ENCODE measurements at regions not wholly inside any gene's neighbourhood (a gene's known extent, or its start where the extent isn't known, plus 50 kb on each side); places are given as distances from the start of the nearest gene placed in this dataset.

- no peak for DNase-seq (ENCODE audit: low read depth, low spot score)
These were observed 1342.3 kb upstream of the AGA start for GRCh38 chr4:178784491-178784890.

GRCh38 chr4:178789279-178789678 lies 1347.0 kb upstream of the AGA start:
- no peak for DNase-seq (ENCODE audit: low read depth, low spot score)

- no peak for DNase-seq (ENCODE audit: low read depth, low spot score)
These were observed 1357.0 kb upstream of the AGA start for GRCh38 chr4:178799204-178799603.

DNA sequence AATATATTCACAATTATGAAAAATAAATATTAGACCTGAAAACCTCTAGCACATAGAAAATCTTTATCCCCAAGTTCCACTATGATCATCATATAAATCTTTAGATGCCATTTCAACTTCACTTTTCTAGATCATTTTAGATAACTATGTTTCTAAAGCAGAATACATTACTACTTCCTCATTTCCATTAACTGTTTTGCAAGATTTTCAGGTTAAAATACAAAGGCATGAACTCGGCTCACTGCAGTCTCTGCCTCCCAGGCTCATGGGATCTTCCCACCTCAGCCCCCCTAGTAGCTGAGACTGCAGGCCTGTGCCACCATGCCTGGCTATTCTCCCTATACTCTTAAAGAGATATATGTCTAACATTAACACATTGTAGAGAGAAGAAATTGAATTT lies 1365.9 kb upstream of the AGA start:
- no peak for DNase-seq (ENCODE audit: low read depth, low spot score)

DNA sequence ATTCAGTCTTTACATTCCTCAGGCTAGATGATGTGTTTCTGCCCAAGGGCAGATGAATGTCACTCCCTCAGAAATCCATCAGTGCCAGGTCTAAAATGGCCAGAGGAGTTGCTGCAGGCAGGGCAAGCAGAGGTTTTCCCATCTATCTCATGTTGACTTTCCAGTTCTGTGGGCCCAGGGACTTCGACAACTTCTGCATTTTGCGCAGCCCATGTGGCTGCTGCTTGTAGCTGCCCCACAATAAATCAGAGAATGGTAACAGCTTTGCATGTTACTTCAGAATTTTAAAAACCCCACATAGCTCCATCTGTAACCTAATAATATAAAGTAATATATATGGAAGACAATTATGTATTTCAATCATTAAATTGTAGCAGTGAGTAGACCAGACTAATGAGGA lies 1367.7 kb upstream of the AGA start:
- DNase-seq (ENCODE audit: low read depth, low spot score): no peak

DNA sequence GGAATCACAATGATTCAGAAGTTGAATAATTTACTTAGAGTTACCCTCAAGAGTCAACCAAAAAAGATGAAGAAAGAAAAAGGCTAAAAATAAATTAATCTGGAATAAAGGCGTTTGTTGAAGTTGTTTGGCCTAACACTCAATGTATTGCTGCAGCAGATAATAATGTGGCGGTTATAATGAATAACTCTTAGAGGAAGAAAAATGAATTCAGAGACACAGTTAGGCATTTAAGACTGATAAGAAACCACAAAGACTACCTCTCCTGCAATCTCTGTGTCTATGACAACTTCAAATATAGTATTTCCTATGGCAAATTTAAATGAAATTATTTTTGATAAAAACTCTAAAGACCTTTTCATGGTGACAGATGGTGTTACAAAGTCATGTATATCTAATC lies 1369.1 kb upstream of the AGA start:
- DNase-seq (ENCODE audit: low read depth, low spot score): no peak

DNA sequence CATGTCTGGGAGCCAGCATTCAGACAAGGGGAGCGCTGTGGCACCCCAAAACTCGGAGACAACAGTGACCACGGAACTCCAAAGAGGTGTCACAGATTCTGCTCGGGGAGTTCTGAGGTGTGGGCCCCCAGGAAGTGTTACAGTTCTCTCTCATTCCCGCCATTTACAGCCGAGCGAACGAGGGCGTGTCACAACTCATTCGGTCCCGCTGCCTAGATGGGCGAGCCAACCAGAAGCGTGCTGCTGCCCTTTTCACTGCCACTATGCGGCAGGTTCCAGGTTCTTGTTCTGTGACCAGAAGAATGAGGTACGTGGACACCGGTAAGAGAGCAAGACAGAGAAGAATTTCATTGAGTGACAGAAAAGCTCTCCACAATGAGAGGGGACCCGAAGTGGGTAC lies 1370.6 kb upstream of the AGA start:
- DNase-seq (ENCODE audit: low read depth, low spot score): no peak

DNA sequence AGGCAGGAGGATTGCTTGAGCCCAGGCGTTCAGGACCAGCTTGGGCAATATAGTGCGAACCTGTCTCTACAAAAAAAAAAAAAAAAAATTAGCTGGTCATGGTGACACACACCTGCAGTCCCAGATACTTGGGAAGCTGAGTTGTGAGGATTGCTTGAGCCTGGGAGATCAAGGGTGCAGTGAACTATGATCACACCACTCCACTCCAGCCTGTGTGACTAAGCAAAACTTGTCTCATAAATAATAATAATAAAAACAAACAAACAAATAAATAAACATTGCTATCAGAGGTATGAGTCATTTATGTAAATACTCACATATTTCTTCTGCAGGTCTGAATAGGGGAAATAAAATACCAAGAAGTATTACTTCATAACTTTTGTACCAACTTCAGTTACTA lies 1372.7 kb upstream of the AGA start:
- DNase-seq (ENCODE audit: low read depth, low spot score): no peak

DNA sequence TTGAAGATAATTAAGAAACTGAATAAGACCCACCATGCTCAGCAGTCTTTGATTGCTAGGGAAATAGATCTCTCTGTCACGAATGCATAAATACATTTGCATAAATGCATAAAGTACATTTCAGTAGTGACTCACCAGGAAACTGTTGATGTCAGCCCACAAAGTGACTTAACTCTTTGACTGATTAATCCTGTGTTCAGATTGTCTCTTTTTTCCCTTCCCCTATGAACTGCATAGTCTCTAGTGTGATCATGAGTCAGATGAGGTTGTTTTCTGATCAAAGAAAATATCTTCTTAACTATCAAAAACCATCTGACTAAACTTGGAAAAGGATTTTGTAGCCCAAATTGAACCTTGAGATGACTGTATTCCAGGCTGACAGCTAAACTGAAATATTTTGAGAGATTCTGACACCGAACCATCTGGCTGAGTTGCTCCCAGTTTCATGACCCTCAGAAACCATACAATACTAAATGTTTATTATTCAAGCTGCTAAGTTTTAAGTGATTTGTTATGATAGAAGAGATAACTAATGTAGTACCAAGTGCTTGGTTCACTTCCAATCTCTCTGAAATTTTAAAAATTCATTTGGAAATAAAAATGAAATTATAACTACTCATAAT lies 1381.5 kb upstream of the AGA start:
- no peak for DNase-seq (ENCODE audit: low read depth, low spot score)

GRCh38 chr4:178836865-178837264 lies 1394.6 kb upstream of the AGA start:
- no peak for DNase-seq (ENCODE audit: low read depth, low spot score)

DNA sequence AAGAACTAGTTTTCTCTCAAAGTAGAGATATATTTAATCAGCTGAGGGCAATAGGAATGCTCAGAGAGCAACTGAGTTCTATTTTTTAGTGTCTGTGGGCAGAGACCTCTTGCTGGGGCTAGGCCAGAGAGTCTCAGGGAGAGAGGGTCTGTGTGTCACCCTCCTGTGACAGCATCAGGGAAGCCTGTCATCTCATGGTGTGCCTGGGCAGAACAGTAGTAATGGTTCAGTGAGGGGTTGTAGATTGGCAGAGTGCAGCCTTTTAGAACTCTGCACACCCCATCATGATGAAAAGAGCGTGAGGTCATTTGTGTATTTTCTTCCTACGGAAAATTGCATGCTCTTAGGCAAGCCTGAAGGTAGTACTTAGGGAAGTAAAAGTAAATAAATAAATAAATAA lies 1396.5 kb upstream of the AGA start:
- DNase-seq (ENCODE audit: low read depth, low spot score): no peak

DNA sequence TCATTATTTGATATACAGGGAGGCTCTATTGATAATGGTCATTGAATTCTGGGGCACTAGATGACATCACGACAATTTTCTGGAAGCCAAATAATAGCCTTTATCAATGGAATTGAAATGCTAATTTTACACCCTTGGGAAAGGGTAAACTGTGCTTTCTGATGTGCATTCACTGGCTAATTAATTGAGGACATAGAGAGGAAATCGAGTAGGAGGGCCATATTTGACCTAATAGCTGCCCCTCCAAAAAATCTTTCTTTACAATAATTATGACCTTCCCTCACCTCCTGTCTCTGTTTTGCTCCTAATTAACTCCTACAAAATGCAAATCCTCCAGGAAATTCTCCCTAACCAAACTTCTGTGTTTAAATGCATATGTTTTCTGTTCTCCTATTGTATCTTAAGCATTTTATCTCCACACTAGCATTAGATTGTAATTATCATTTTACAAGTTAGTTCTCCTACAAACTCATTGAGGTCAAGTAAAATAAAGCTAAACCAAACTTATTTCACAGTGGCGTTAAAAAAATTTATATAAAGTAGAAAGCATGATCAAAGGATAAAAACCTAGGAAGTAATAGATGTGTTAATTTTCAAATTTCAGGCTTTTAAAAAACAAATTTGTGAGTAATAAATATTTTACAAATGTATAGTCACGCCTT lies 1414.0 kb upstream of the AGA start:
- no peak for DNase-seq (ENCODE audit: low read depth, low spot score)

DNA sequence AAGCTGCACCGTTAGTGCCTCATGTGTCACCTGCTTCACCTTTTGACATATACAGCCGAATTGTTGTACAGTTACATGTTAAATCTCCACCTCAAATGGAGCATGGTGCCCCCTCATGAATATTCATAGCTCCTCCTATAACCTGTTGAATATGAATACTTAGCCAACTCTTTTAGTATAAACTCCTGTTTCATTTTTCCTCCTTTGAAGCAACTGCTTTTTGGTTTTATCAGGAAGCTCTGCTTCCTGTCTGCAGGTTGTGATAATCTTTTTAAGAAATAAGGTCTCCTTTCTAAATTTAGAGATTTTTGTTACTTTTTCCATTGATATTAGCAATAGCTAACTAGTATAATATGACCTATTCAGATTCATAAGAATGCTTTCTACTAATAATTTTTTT lies 1429.2 kb upstream of the AGA start:
- no peak for DNase-seq (ENCODE audit: low read depth, low spot score)

DNA sequence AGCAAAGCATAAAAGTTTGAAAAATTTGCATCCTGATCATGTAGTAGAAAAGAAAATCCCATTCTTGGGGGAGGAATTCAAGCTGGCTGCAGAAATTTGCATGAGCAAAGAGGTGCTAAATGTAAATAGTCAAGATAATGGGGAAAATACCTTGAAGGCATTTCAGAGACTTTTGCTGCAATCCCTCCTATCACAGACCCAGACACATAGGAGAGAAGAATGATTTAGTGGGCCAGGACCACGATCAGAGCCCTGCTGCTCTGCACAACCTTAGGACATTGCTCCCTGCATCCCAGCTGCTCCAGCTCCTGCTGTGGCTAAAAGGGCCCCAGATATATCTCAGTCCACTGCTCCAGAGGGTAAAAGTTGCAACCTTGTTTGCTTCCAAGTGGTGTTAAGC lies 1439.7 kb upstream of the AGA start:
- no peak for DNase-seq (ENCODE audit: low read depth, low spot score)

DNA sequence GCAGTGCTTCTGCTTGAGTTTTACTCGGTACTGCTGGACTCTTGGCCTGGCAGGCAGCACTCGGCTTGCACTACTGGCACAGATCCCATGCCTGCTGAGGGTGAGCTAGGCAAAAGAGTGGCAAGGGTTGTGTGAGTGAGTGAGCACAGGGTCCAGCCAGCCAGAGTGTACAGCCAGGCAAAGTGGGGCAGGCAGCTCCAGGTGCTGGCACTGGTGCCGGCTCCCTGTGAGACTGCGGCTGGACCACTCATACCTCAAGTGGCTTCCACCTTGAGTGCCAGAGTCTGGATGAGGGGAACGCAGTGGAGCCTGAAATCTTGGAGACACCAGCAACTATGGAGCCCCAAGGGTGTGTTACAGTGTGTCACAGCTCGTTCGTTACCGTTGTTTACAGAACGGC lies 1451.9 kb upstream of the AGA start:
- DNase-seq (ENCODE audit: low read depth, low spot score): no peak

DNA sequence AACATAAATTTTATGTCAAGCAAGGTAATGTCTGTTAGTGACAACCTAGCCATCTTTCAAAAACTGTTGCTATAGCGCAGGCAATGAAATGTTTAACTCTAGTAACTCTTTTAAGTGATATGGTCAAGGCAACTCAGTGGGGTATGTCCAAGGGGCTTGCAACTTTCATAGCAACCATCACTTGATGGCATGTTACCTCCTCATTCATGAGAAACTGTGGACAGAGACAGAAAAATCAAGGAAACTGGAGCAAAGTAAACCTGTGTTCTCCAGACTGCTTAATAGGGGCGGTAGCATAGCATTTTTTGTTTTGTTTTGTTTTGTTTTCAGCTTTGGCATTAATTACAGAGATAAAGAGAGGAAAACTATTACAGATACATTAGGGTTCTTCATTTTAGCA lies 1456.8 kb upstream of the AGA start:
- DNase-seq (ENCODE audit: low read depth, low spot score): no peak

DNA sequence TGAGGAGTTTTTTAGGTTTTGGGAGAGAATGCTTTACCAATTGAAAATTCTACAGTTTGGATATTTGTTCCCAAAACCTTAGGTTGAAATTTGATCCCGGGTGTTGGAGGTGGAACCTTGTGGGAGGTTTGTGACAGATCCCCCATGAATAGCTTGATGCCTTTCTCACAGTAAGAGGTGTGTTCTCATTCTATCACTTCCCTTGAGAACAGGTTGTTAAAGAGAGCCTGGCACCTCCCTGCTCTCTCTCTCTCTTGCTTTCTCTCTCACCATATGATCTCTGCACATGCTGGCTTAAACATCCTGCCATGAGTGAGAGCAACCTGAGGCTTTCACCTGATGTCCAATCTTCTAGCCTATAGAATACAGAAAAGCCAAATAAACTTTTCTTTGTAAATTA lies 1475.5 kb upstream of the AGA start:
- DNase-seq (ENCODE audit: low read depth, low spot score): no peak

GRCh38 chr4:178937130-178937529 lies 1494.9 kb upstream of the AGA start:
- DNase-seq (ENCODE audit: low read depth, low spot score): no peak

- DNase-seq (ENCODE audit: low read depth, low spot score): no peak
These were observed 1499.7 kb upstream of the AGA start for GRCh38 chr4:178941975-178942374.

DNA sequence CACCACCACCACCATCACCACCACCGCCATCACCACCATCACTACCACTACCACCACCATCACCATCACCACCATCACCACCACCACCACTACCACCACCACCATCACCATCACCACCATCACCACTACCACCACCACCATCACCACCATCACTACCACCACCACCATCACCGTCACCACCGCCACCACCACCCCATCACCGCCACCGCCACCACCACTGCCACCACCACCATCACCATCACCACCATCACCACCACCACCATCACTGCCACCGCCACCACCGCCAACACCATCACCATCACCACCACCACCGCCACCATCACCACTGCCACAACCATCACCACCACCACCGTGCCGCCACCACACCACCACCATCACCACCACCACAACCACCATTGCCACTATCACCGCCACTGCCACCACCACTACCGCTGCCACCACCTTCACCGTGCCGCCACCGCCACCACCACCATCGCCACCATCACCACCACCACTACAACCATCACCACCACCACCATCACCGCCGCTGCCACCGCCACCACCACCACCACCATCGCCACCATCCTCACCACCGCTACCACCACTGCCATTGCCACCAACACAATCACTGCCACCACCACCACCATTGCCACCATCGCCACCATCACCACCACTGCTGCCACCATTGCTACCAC lies 1511.3 kb upstream of the AGA start:
- DNase-seq (ENCODE audit: low read depth, low spot score): no peak

DNA sequence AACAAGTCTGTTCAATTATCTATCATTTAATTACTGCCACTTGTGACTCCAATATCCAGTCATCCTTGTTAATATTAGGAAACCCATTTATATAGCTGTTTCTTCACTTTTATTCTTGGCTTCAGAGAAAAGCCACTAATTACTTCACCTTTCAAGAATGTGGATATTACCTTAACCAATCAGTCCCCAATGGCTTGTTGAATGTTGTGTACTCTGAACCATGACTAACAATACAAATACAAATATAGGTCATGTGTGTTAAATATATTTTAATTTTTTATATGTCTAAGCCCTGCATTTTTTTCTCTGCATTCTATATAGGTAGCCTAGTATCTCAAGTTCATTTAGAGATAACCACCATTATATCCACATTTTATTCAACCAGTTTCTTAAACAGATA lies 1513.4 kb upstream of the AGA start:
- no peak for DNase-seq (ENCODE audit: low read depth, low spot score)

DNA sequence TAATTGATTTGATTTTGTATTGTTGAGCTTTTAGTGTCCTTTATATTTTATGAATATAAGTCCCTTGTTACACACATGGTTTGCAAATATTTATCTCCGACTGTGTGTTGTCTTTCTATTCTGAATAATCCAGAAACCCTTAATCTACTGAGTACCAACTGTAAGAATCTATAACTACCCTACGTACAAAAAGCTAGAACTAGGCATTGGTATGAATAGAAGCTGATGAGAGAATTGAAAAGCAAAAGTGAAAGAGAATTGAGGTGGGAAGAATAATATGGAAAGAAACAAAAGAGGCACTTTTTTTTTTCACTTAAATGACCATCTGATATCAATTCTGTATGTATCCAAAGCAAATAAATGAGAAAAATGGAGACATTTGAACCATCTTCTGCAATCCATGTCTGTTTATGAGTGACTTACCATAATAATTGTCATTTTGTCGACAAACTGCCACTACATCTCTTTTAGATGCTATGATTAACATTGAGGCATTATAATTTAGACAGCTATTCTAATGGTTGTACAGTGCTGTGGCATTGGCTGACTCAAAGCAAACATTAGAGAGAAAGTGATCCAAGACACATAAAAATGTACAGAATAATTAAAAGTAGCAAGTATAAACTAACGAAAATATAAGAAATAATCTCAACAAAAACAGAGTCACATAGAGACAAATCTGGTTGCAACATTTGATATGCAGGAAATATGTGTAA lies 1516.6 kb upstream of the AGA start:
- DNase-seq (ENCODE audit: low read depth, low spot score): no peak
